ENCODE measurements at regions not wholly inside any gene's neighbourhood (a gene's known extent, or its start where the extent isn't known, plus 50 kb on each side); places are given as distances from the start of the nearest gene placed in this dataset.

GRCh38 chr6:104214901-104215300 is 644.8 kb downstream of the HACE1 start:
- DNase-seq (ENCODE audit: low read depth in 2 of 2), result no peak

DNA sequence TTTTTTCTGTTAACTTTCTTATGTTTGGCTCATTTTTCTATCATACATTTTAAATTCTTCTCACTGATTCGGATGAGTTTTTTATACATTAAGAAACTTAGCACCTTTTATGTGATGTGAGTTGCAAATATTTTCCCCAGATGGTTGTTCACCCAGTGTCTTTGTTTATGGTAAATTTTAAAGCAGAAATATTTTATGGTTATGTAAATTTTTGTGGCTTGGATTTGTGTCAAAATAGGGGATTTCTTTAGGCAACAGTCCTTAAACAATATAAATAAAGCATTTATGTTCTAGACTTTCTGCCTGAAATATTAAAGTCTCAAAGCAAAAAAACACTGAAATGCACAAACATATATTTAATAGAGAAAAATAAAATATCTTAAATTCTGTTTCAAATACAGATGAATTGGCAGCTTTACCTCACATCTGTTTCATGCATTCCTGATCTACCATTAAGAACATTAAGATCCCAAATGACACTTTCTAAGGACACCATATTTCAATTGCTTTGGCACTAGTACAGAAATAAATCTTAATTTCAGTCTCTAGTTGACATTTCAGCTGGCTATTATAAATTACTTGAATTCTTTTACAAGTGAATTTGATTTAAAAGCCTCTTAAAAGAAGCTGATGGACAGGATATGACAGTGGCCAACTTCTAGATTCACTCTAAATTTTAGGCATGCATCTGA is 646.6 kb downstream of the HACE1 start:
- no peak for DNase-seq (ENCODE audit: low read depth in 2 of 2)

- DNase-seq (ENCODE audit: low read depth in 2 of 2), result no peak
Observed at GRCh38 chr6:104207635-104208034, 652.1 kb downstream of the HACE1 start.

- no peak for DNase-seq (ENCODE audit: low read depth in 2 of 2)
Observed at GRCh38 chr6:104201557-104201956, 658.2 kb downstream of the HACE1 start.

DNA sequence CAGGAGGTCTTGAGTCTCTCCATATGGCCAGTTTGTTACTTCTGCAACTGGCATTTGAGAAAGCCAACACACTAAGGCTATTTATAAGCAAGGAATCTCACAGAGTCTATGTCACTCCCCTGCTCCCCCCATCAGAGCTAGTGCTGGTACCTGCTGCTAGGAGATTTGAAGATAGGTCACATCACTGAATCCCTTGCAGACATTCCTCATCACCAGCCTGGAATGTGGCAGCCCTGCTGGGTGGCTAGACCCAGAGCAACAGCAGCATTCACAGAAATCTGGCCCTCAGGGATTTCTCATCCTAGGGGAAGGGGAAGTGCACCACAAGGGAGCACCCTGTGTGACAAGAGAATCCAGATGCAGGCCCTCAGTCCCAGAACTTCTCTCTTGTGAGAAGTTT is 672.1 kb downstream of the HACE1 start:
- DNase-seq (ENCODE audit: low read depth in 2 of 2), result no peak

GRCh38 chr6:104186831-104187230 is 672.9 kb downstream of the HACE1 start:
- no peak for DNase-seq (ENCODE audit: low read depth in 2 of 2)

DNA sequence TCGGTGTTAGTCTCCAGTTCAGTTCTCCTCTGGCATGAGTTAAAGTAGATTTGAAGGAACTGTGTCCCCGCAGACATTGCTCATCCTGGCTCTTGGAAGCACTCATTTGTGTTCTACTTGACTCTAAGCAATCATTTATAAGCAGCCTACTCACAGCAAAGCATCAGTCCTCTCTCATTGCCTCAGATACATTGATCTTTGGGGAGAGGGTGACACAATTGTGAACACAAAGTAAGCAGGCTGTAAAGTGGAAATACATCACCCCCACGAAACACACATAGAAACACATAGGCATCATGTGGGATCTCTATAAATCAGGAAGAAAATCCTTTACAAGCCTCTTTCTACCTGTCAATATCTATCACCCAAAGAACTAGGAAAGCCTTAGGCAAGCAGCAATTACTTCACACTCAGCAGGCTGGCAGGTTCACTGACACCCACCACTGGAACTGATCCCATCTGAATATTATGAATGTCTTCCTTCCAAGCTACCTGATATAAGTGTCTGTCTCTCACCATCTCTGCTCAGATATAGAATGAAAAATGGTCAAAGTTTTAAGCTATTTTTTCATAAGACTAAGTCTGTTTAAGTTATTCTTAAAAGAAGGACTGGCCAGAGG is 675.8 kb downstream of the HACE1 start:
- DNase-seq (ENCODE audit: low read depth in 2 of 2), result no peak

DNA sequence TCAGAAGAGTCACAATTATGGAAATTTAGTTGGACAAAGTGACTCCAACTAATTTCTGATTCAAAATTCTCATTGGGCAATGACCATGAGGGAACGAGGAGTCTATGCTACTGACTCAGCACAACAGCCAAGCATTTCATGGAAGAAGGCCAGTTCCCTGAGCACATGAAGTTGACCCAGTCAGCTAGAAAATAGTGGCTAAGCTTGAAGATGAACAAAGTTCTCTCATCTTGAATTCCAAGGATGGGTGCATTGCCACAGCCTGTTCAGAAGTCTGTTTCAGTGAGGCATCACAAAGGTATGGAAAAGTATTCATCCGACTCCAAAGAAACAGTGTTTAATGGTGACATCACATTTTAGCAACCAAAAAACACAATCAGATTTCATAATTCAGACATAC is 676.9 kb downstream of the HACE1 start:
- no peak for DNase-seq (ENCODE audit: low read depth in 2 of 2)

DNA sequence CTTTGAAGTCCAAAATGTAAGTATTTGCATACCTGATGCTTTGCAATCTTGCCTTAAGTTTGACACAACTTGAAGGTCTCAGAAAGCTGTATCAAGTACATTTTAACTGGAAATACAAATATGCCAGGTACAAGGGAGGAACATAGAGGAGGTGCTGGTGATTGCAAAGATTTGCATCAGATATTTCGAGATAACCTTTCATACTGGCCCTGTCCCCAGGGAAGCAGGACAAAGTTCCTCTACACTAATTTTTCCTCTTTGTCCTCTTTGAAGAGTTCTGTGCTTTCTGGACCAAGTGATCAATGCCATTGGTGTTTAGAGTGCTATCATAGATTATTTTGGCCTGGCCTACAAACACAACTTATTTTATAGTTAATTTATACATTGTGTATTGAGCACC is 686.1 kb downstream of the HACE1 start:
- no peak for DNase-seq (ENCODE audit: low read depth in 2 of 2)

- DNase-seq (ENCODE audit: low read depth in 2 of 2), result no peak
Observed at GRCh38 chr6:104170401-104170800, 689.3 kb downstream of the HACE1 start.

GRCh38 chr6:104166055-104166668 is 693.6 kb downstream of the HACE1 start:
- no peak for DNase-seq (ENCODE audit: low read depth in 2 of 2)

- DNase-seq (ENCODE audit: low read depth in 2 of 2), result no peak
Observed at GRCh38 chr6:104162036-104162669, 697.6 kb downstream of the HACE1 start.

DNA sequence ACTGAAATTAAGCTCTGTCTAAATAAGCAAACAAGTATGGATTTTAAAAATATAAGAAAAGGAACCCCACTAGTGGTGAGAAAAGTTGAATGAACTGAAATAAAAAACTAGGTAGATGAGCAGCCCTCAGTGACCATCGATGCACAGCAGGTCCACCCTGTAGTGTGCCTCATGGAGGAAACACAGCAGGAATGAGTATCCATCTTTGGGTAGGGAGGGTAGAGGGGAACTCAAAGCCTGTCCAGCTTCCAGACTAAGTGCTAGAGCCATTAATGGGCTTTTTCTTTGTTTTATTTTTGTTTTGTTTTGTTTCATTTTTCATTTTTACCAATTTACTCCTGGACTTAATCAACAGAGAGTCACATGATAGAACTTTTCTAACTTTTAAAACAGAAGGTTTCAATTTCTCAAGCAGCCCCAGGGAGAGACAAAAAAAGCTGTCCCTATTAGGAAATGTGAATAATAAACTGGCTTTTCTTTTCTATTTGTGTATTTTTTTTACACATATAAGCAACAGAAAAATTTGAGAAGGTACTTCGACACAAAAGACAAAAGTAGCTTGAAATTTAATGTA is 700.6 kb downstream of the HACE1 start:
- no peak for DNase-seq (ENCODE audit: low read depth in 2 of 2)

DNA sequence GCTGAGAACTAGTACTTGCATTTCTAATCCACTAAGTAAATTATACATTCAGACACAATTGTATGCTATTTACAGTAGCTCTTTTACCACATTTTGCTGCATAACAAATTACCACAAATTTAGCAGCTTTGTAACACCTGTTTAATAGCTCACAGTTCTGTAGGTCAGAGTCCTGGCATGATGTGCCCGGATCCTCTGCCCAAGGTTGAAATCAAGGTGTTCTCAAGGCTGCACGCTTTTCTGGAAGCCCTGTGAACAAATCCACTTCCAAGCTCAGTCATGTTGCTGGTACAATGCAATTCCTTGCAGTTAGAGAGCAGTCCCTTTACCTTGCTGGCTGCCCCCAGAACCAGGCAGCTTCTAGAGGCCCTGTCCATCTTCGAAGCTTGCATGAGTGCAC is 716.0 kb downstream of the HACE1 start:
- DNase-seq (ENCODE audit: low read depth in 2 of 2), result no peak

GRCh38 chr6:104134876-104135275 is 724.8 kb downstream of the HACE1 start:
- no peak for DNase-seq (ENCODE audit: low read depth in 2 of 2)

GRCh38 chr6:104130343-104130742 is 729.4 kb downstream of the HACE1 start:
- no peak for DNase-seq (ENCODE audit: low read depth in 2 of 2)

GRCh38 chr6:104126315-104127005 is 733.3 kb downstream of the HACE1 start:
- DNase-seq (ENCODE audit: low read depth in 2 of 2), result no peak

GRCh38 chr6:104123227-104123626 is 736.5 kb downstream of the HACE1 start:
- DNase-seq (ENCODE audit: low read depth in 2 of 2), result no peak

GRCh38 chr6:104118274-104118673 is 741.4 kb downstream of the HACE1 start:
- no peak for DNase-seq (ENCODE audit: low read depth in 2 of 2)

- DNase-seq (ENCODE audit: low read depth in 2 of 2), result no peak
Observed at GRCh38 chr6:104109806-104110205, 749.9 kb downstream of the HACE1 start.

- DNase-seq (ENCODE audit: low read depth in 2 of 2), result no peak
Observed at GRCh38 chr6:104108634-104109033, 751.1 kb downstream of the HACE1 start.

Measured in activated CD4-positive, alpha-beta T cell treated with anti-CD3 and anti-CD28 coated beads for 24 hours (primary cell).